ENCODE measurements at regions not wholly inside any gene's neighbourhood (a gene's known extent, or its start where the extent isn't known, plus 50 kb on each side); places are given as distances from the start of the nearest gene placed in this dataset.

DNA sequence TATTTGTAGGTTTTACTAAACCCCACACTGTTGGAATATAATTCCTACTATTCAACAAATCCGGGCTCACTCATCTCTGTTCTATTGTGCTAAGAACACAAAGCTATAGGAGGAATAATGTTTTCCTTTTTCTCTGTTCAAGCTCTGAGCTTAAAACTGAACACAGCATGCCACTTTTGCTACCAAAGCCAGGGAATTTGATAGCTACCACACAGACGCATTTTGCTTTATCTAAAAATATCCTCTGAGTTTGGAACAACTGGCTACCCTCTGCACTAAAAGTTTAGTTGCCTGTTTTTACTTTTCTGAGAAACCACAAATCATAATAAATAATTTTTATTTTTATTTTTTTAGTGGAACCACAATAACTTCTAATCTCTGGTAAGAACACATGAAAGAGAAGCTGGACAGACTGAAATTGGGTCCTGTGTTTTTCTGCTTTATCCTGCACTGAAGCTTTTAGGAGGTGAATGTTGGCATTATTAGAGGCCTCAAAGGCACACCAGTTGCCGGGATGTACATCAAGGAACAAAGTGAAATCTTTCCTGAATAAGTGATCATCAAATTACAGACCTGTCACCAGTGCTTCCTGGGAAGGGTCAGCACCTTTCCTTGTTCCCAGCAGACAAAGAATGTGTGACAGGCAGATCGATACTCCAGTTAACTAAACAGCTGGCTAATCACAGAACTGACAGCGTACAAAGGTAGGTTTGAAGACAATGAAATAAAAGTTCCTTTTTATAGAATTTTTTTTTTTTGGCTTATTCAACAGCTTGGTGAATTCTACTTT is 523.2 kb upstream of the TENM4 start:
- DNase-seq: peak; percentile 4
- H3K4me1 Mint-ChIP-seq: peaks cover 6% of the 10 kb centered on the region
- H3K36me3 Mint-ChIP-seq (ENCODE audit: low read depth): no peaks in the 10 kb centered on the region

DNA sequence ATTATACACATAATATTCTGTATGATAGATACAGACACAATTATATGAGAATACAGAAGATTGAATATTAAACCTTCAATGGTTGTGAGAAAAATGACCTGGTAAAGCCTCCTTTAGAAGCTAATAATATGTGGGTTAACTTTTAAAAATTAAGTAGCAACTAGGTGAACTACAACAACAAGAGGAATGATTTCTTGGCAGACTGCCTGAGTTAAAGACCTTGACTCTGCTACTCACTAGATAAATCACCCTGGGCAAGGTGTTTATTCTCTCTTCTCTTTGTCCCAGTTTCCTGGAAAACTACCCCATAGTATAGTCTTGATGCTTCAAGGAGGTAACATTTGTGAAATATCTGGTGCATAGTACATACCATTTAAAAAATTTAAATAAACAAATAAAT is 519.6 kb upstream of the TENM4 start:
- TF ChIP-seq, protein P1, sequence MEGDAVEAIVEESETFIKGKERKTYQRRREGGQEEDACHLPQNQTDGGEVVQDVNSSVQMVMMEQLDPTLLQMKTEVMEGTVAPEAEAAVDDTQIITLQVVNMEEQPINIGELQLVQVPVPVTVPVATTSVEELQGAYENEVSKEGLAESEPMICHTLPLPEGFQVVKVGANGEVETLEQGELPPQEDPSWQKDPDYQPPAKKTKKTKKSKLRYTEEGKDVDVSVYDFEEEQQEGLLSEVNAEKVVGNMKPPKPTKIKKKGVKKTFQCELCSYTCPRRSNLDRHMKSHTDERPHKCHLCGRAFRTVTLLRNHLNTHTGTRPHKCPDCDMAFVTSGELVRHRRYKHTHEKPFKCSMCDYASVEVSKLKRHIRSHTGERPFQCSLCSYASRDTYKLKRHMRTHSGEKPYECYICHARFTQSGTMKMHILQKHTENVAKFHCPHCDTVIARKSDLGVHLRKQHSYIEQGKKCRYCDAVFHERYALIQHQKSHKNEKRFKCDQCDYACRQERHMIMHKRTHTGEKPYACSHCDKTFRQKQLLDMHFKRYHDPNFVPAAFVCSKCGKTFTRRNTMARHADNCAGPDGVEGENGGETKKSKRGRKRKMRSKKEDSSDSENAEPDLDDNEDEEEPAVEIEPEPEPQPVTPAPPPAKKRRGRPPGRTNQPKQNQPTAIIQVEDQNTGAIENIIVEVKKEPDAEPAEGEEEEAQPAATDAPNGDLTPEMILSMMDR (IDR thresholded peaks at IDR 0.05): no peak
- peaks cover 11% of the 10 kb centered on the region for H3K27me3 Mint-ChIP-seq (ENCODE audit: low read depth, poor library complexity)
- H3K4me3 Mint-ChIP-seq: no peak overlapping the region
- H3K36me3 Mint-ChIP-seq (ENCODE audit: low read depth): no peaks in the 10 kb centered on the region
- H3K9me3 Mint-ChIP-seq: peaks cover 27% of the 10 kb centered on the region
- peaks cover 6% of the 10 kb centered on the region for H3K4me1 Mint-ChIP-seq
- no peak overlapping the region for H3K27ac Mint-ChIP-seq
- DNase-seq: no peak

More for the DNA sequence above, 523.2 kb upstream of the TENM4 start:
- Mint-ChIP-seq H3K4me3 (no peak overlapping the region), H3K9me3 (peaks cover 16% of the 10 kb centered on the region), H3K27ac (no peak overlapping the region), H3K27me3 (ENCODE audit: low read depth, poor library complexity) (peaks cover 28% of the 10 kb centered on the region)
- TF ChIP-seq, protein P1 (IDR thresholded peaks at IDR 0.05): no peak

- Mint-ChIP-seq H3K27ac (no peak overlapping the region), H3K27me3 (ENCODE audit: low read depth, poor library complexity) (peaks cover 11% of the 10 kb centered on the region), H3K4me1 (peaks cover 8% of the 10 kb centered on the region), H3K4me3 (no peak overlapping the region), H3K36me3 (ENCODE audit: low read depth) (no peaks in the 10 kb centered on the region), H3K9me3 (peaks cover 27% of the 10 kb centered on the region)
- TF ChIP-seq, protein P1 (IDR thresholded peaks at IDR 0.05): no peak
- no peak for DNase-seq
Observed at GRCh38 chr11:79959318-79959717, 518.5 kb upstream of the TENM4 start.

- Mint-ChIP-seq H3K4me3 (no peak overlapping the region), H3K36me3 (ENCODE audit: low read depth) (no peaks in the 10 kb centered on the region), H3K27me3 (ENCODE audit: low read depth, poor library complexity) (peaks cover 7% of the 10 kb centered on the region), H3K4me1 (peaks cover 5% of the 10 kb centered on the region), H3K27ac (no peak overlapping the region), H3K9me3 (peaks cover 27% of the 10 kb centered on the region)
- DNase-seq: no peak
- TF ChIP-seq, protein P1 (IDR thresholded peaks at IDR 0.05): no peak
Observed at GRCh38 chr11:79957702-79958101, 516.9 kb upstream of the TENM4 start.

GRCh38 chr11:79956061-79956460 is 515.2 kb upstream of the TENM4 start:
- peaks cover 5% of the 10 kb centered on the region for H3K4me1 Mint-ChIP-seq
- peaks cover 9% of the 10 kb centered on the region for H3K27me3 Mint-ChIP-seq (ENCODE audit: low read depth, poor library complexity)
- no peaks in the 10 kb centered on the region for H3K36me3 Mint-ChIP-seq (ENCODE audit: low read depth)
- TF ChIP-seq, protein P1 (IDR thresholded peaks at IDR 0.05): no peak
- no peak overlapping the region for H3K4me3 Mint-ChIP-seq
- no peak overlapping the region for H3K27ac Mint-ChIP-seq
- H3K9me3 Mint-ChIP-seq: peaks cover 27% of the 10 kb centered on the region
- no peak for DNase-seq

- peaks cover 6% of the 10 kb centered on the region for H3K9me3 Mint-ChIP-seq
- peaks cover 5% of the 10 kb centered on the region for H3K4me1 Mint-ChIP-seq
- H3K27me3 Mint-ChIP-seq (ENCODE audit: low read depth, poor library complexity): peaks cover 9% of the 10 kb centered on the region
- no peak for DNase-seq
- H3K27ac Mint-ChIP-seq: no peak overlapping the region
- H3K36me3 Mint-ChIP-seq (ENCODE audit: low read depth): no peaks in the 10 kb centered on the region
- no peak overlapping the region for H3K4me3 Mint-ChIP-seq
- TF ChIP-seq, protein P1 (IDR thresholded peaks at IDR 0.05): no peak
Observed at GRCh38 chr11:79953629-79954028, 512.8 kb upstream of the TENM4 start.

Measured in nephron progenitor cell (in vitro differentiated cells).